ENCODE measurements at regions not wholly inside any gene's neighbourhood (a gene's known extent, or its start where the extent isn't known, plus 50 kb on each side); places are given as distances from the start of the nearest gene placed in this dataset.

GRCh38 chr18:51391731-51392130 lies 194.2 kb upstream of the MEX3C start:
- no peak overlapping the region for H3K27ac ChIP-seq (ENCODE audit: low read depth in 1 of 2, low read length in 2 of 2)
- H3K79me2 ChIP-seq (ENCODE audit: insufficient read depth, low read length): no peaks in the 10 kb centered on the region
- Mint-ChIP-seq H3K36me3 (no peaks in the 10 kb centered on the region), H3K9me3 (peaks cover 0 to 11% (median 0%) of the 10 kb centered on the region in 7 donors), H3K4me1 (no peaks in the 10 kb centered on the region), H3K27ac (no peak overlapping the region), H3K27me3 (ENCODE audit: low read depth in 3 of 3) (peaks cover 0 to 9% (median 4%) of the 10 kb centered on the region in 3 donors), H3K4me3 (no peak overlapping the region)
- no peak for TF ChIP-seq CTCF (IDR thresholded peaks at IDR 0.05)
- H3K9ac ChIP-seq (ENCODE audit: insufficient read depth, low read length, poor library complexity, severe bottlenecking): no peak overlapping the region
- no peak overlapping the region for H2AFZ ChIP-seq (ENCODE audit: insufficient read depth, low read depth, low read length, poor library complexity, severe bottlenecking)
- no peak for DNase-seq
- H4K20me1 ChIP-seq (ENCODE audit: insufficient read depth, low read length): no peaks in the 10 kb centered on the region
- H3K36me3 ChIP-seq (replicated peaks in 1 of 2; ENCODE audit: control insufficient read depth in 1 of 2, insufficient read depth in 2 of 2, low read length in 2 of 2): no peaks in the 10 kb centered on the region
- H3K9me3 ChIP-seq (replicated peaks in 1 of 2; ENCODE audit: control insufficient read depth in 1 of 2, insufficient read depth in 1 of 2, low read length in 2 of 2): no peaks in the 10 kb centered on the region
- WGBS (ENCODE audit: insufficient coverage): 93% methylated on average over 4 of the region's 5 CpGs
- no peaks in the 10 kb centered on the region for H3K27me3 ChIP-seq (ENCODE audit: control insufficient read depth in 2 of 2, insufficient read depth in 2 of 2, low read length in 2 of 2)
- intact Hi-C loops (cut with micrococcal nuclease): no loop called here
- H3K4me2 ChIP-seq (replicated peaks; ENCODE audit: extremely low read depth, low read length, poor library complexity, severe bottlenecking): no peak overlapping the region
- no peaks in the 10 kb centered on the region for H3K4me1 ChIP-seq (ENCODE audit: control insufficient read depth in 1 of 2, insufficient read depth in 2 of 2, low read length in 2 of 2)
- H3K4me3 ChIP-seq (replicated peaks in 1 of 3; ENCODE audit: low read depth in 2 of 3, low read length in 3 of 3): no peak overlapping the region

GRCh38 chr18:51397347-51397962 lies 200.0 kb upstream of the MEX3C start:
- no peak for TF ChIP-seq CTCF (IDR thresholded peaks at IDR 0.05)
- Mint-ChIP-seq H3K9me3 (peaks cover 0 to 8% (median 2%) of the 10 kb centered on the region in 7 donors), H3K27me3 (ENCODE audit: low read depth in 3 of 3) (peaks cover 0 to 1% (median 0%) of the 10 kb centered on the region in 3 donors), H3K36me3 (no peaks in the 10 kb centered on the region), H3K27ac (no peak overlapping the region), H3K4me1 (no peaks in the 10 kb centered on the region), H3K4me3 (no peak overlapping the region)
- Histone ChIP-seq H3K36me3 (replicated peaks in 1 of 2; ENCODE audit: control insufficient read depth in 1 of 2, insufficient read depth in 2 of 2, low read length in 2 of 2) (no peaks in the 10 kb centered on the region), H3K9me3 (replicated peaks in 1 of 2; ENCODE audit: control insufficient read depth in 1 of 2, insufficient read depth in 1 of 2, low read length in 2 of 2) (no peaks in the 10 kb centered on the region), H3K27ac (ENCODE audit: low read depth in 1 of 2, low read length in 2 of 2) (no peak overlapping the region), H2AFZ (ENCODE audit: insufficient read depth, low read depth, low read length, poor library complexity, severe bottlenecking) (no peak overlapping the region), H3K9ac (ENCODE audit: insufficient read depth, low read length, poor library complexity, severe bottlenecking) (no peak overlapping the region), H3K4me1 (ENCODE audit: control insufficient read depth in 1 of 2, insufficient read depth in 2 of 2, low read length in 2 of 2) (no peaks in the 10 kb centered on the region), H3K79me2 (ENCODE audit: insufficient read depth, low read length) (no peaks in the 10 kb centered on the region), H3K4me2 (replicated peaks; ENCODE audit: extremely low read depth, low read length, poor library complexity, severe bottlenecking) (no peak overlapping the region), H3K27me3 (ENCODE audit: control insufficient read depth in 2 of 2, insufficient read depth in 2 of 2, low read length in 2 of 2) (no peaks in the 10 kb centered on the region), H4K20me1 (ENCODE audit: insufficient read depth, low read length) (no peaks in the 10 kb centered on the region), H3K4me3 (replicated peaks in 1 of 3; ENCODE audit: low read depth in 2 of 3, low read length in 3 of 3) (no peak overlapping the region)
- DNase-seq: no peak
- intact Hi-C loops (cut with micrococcal nuclease): no loop called here
- WGBS (ENCODE audit: insufficient coverage): 100% methylated on average over 1 of the region's 4 CpGs

Measured in CD14-positive monocyte (primary cell).